ENCODE measurements at regions not wholly inside any gene's neighbourhood (a gene's known extent, or its start where the extent isn't known, plus 50 kb on each side); places are given as distances from the start of the nearest gene placed in this dataset.

DNA sequence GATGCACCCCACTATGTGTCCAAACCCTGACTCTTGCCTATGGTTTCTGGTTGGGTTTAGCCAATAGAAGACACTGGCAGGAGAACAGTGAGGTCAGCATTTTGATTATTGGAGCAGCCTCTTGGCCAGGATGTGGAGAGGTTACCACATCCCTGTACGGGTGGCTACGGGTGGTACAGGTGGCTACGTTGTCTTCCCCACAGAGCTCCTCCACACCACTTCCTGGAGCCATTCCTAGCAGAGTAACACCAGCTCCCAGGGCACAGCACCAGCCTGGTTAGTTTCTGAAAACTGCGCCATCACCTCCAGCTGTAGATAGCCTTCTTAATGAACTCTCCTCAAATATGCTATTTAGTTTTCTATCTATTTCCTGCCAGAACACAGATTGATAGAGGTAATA lies 445.2 kb downstream of the INHBA start:
- Mint-ChIP-seq H3K36me3 (ENCODE audit: insufficient read depth, unreplicated experiment) (no peaks in the 10 kb centered on the region), H3K27me3 (ENCODE audit: insufficient read depth, unreplicated experiment) (no peaks in the 10 kb centered on the region), H3K4me3 (ENCODE audit: unreplicated experiment) (no peak overlapping the region), H3K4me1 (ENCODE audit: insufficient read depth, unreplicated experiment) (peaks cover 5% of the 10 kb centered on the region), H3K27ac (ENCODE audit: low read depth, unreplicated experiment) (no peak overlapping the region), H3K9me3 (ENCODE audit: unreplicated experiment) (no peaks in the 10 kb centered on the region)
- ChIA-PET CTCF (interaction anchor here (0.6 to 1.1 kb wide), 2 partner anchors 17 to 438 kb away, joined by 3 read pairs; no protein-coding TSS in a partner anchor), POLR2A (no interaction called here)
- no peak for DNase-seq (ENCODE audit: unreplicated experiment)
- TF ChIP-seq, protein P1, sequence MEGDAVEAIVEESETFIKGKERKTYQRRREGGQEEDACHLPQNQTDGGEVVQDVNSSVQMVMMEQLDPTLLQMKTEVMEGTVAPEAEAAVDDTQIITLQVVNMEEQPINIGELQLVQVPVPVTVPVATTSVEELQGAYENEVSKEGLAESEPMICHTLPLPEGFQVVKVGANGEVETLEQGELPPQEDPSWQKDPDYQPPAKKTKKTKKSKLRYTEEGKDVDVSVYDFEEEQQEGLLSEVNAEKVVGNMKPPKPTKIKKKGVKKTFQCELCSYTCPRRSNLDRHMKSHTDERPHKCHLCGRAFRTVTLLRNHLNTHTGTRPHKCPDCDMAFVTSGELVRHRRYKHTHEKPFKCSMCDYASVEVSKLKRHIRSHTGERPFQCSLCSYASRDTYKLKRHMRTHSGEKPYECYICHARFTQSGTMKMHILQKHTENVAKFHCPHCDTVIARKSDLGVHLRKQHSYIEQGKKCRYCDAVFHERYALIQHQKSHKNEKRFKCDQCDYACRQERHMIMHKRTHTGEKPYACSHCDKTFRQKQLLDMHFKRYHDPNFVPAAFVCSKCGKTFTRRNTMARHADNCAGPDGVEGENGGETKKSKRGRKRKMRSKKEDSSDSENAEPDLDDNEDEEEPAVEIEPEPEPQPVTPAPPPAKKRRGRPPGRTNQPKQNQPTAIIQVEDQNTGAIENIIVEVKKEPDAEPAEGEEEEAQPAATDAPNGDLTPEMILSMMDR (IDR thresholded peaks at IDR 0.05; ENCODE audit: unreplicated experiment): no peak
- BruUV-seq (replicated peaks): no TSS peak
- intact Hi-C loops (cut with micrococcal nuclease): no loop called here

DNA sequence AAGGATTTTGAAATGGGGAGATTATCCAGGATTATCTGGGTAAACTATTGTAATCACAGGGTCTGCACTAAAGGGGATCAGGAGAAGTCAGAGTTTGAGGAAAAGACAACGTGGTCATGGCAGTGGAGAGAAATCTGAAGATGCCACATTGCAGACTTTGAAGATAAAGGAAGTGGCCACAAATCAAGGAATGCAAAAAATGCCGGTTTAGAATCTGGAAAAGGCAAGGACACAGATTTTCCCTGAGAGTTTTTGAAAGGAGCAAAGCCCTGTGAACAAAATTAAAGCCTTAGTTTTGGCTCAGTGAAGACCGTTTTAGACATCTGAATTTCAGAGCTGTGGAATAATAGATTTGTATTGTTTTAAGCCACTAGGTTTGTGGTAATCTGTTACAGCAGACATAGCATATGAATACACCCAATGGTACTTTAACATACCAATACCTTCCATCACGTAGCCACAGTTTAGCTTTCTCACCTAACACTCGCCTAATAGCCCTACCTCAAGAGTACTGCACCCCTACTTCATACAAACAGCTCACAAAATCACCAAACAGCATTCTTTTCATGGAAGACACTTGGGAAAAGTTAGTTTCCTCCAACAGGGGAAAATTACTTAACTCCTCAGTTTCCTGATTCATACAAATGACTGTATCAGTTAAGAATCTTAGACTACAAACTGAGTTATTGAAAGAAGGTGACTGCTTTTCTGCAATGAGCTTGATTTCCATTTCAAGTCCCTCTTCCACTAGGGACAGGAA lies 446.5 kb downstream of the INHBA start:
- TF ChIP-seq, protein P1 (IDR thresholded peaks at IDR 0.05; ENCODE audit: unreplicated experiment): no peak
- Mint-ChIP-seq H3K27me3 (ENCODE audit: insufficient read depth, unreplicated experiment) (no peaks in the 10 kb centered on the region), H3K27ac (ENCODE audit: low read depth, unreplicated experiment) (no peak overlapping the region), H3K36me3 (ENCODE audit: insufficient read depth, unreplicated experiment) (no peaks in the 10 kb centered on the region), H3K4me3 (ENCODE audit: unreplicated experiment) (no peak overlapping the region), H3K4me1 (ENCODE audit: insufficient read depth, unreplicated experiment) (peaks cover 5% of the 10 kb centered on the region), H3K9me3 (ENCODE audit: unreplicated experiment) (no peaks in the 10 kb centered on the region)
- intact Hi-C loops (cut with micrococcal nuclease): no loop called here
- no TSS peak for BruUV-seq (replicated peaks)
- no peak for DNase-seq (ENCODE audit: unreplicated experiment)
- CTCF ChIA-PET: interaction anchor here (0.5 to 1.1 kb wide), 3 partner anchors 17 to 704 kb away, joined by 3 read pairs; no protein-coding TSS in a partner anchor
- POLR2A ChIA-PET: interaction anchor here (0.7 kb wide), 1 partner anchor 149 kb away, joined by 3 read pairs; no protein-coding TSS in a partner anchor

DNA sequence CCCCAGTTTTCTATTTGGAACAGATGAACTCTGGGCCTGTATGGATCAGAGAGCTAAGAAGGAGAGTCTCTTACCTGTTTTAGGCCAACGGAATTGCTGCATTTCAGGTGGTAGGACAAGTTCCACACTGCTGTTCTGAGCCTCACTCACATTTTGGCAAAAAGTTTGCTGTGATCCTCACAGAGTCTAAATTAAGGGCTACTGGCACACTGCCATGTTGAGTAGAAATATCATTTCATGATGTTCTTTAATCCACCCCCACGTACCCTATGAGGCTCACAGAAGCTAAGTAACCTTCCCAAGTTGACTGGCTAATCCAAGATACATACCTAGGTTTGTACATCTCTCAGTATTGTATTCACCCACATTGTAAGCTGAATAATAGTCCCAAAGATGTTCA lies 447.2 kb downstream of the INHBA start:
- no TSS peak for BruUV-seq (replicated peaks)
- Mint-ChIP-seq H3K9me3 (ENCODE audit: unreplicated experiment) (no peaks in the 10 kb centered on the region), H3K36me3 (ENCODE audit: insufficient read depth, unreplicated experiment) (no peaks in the 10 kb centered on the region), H3K4me3 (ENCODE audit: unreplicated experiment) (no peak overlapping the region), H3K27me3 (ENCODE audit: insufficient read depth, unreplicated experiment) (no peaks in the 10 kb centered on the region), H3K27ac (ENCODE audit: low read depth, unreplicated experiment) (no peak overlapping the region), H3K4me1 (ENCODE audit: insufficient read depth, unreplicated experiment) (peaks cover 5% of the 10 kb centered on the region)
- TF ChIP-seq, protein P1 (IDR thresholded peaks at IDR 0.05; ENCODE audit: unreplicated experiment): no peak
- intact Hi-C loops (cut with micrococcal nuclease): no loop called here
- no peak for DNase-seq (ENCODE audit: unreplicated experiment)
- POLR2A ChIA-PET: no interaction called here
- CTCF ChIA-PET: interaction anchor here (0.6 kb wide), 1 partner anchor 185 kb away, joined by 3 read pairs; no protein-coding TSS in a partner anchor

DNA sequence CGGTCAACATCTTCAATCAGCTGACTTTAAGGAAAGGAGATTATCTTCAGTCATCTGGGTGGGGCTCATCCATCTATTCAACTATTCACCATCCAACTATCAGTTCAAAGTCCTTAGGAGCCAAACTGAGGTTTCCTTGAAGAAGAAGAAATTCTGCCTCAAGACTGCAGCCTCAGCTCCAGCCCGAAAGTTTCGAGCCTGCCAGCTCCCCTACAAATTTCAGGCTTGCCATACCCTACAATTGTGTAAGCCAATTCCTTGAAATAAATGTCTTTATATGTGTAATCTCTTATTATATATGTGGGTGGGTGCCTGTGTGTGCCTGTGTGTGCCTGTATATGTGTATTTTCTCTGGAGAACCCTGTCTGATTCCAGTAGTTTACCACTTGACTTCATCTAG lies 447.8 kb downstream of the INHBA start:
- intact Hi-C loops (cut with micrococcal nuclease): no loop called here
- peaks cover 5% of the 10 kb centered on the region for H3K4me1 Mint-ChIP-seq (ENCODE audit: insufficient read depth, unreplicated experiment)
- no peak overlapping the region for H3K4me3 Mint-ChIP-seq (ENCODE audit: unreplicated experiment)
- ChIA-PET POLR2A (no interaction called here), CTCF (interaction anchor here (0.6 kb wide), 1 partner anchor 186 kb away, joined by 3 read pairs; no protein-coding TSS in a partner anchor)
- no peak for DNase-seq (ENCODE audit: unreplicated experiment)
- H3K27ac Mint-ChIP-seq (ENCODE audit: low read depth, unreplicated experiment): no peak overlapping the region
- no TSS peak for BruUV-seq (replicated peaks)
- H3K36me3 Mint-ChIP-seq (ENCODE audit: insufficient read depth, unreplicated experiment): no peaks in the 10 kb centered on the region
- no peaks in the 10 kb centered on the region for H3K27me3 Mint-ChIP-seq (ENCODE audit: insufficient read depth, unreplicated experiment)
- H3K9me3 Mint-ChIP-seq (ENCODE audit: unreplicated experiment): no peaks in the 10 kb centered on the region
- TF ChIP-seq, protein P1 (IDR thresholded peaks at IDR 0.05; ENCODE audit: unreplicated experiment): no peak

Data from MCF 10A (cell line).